Esophagus squamous epithelium (tissue), 5 donors: ENCODE measurements at regions not wholly inside any gene's neighbourhood (a gene's known extent, or its start where the extent isn't known, plus 50 kb on each side); places are given as distances from the start of the nearest gene placed in this dataset.
A peak's percentile ranks its signal among the peaks of the same experiment; 100 is the strongest.

Experiments
- DNase-seq: peaks from one replicate; lab custom pipeline; 2025; lab: John Stamatoyannopoulos, UW
- H3K27ac ChIP-seq, 4 donors: fragments of 200-600 bp; sonication (generic); one replicate each; pipeline ENCODE4 v1.5.1; 2016 to 2019; ENCODE audit warnings: mild to moderate bottlenecking in 1 of 4
- H3K27me3 ChIP-seq, 4 donors: fragments of 200-600 bp; sonication (generic); 1 replicate in 3 of 4; 2 replicates in 1 of 4; pipeline versions ENCODE4 v1.5.1 to v1.6.0; 2017 to 2021; ENCODE audit warnings: antibody characterized with exemption in 1 of 4
- H3K36me3 ChIP-seq, 3 donors: fragments of 200-600 bp; sonication (generic); one replicate each; pipeline ENCODE4 v1.5.1; 2016 to 2019
- H3K4me1 ChIP-seq, 3 donors: fragments of 200-600 bp; sonication (generic); one replicate each; pipeline ENCODE4 v1.5.1; 2017 to 2019
- H3K4me3 ChIP-seq, 4 donors: fragments of 200-600 bp; sonication (generic); 1 replicate in 3 of 4; 2 replicates in 1 of 4; pipeline ENCODE4 v1.5.1; 2016 to 2019; ENCODE audit warnings: mild to moderate bottlenecking in 2 of 4, moderate library complexity in 1 of 4
- H3K9me3 ChIP-seq, 3 donors: fragments of 200-600 bp; sonication (generic); one replicate each; pipeline ENCODE4 v1.5.1; 2016 to 2019
- POLR2A ChIP-seq, 4 donors: fragments of 450-650 bp; IDR thresholded peaks; one replicate each; pipeline ENCODE4 v1.6.1; 2017; ENCODE audit warnings: antibody characterized with exemption in 4 of 4, mild to moderate bottlenecking in 4 of 4, moderate library complexity in 3 of 4
- whole genome bisulfite sequencing, 2 donors: methylation state at CpG; one replicate each; pipeline ENCODE4 v1.1.5; 2018; 5-methylcytosine and 5-hydroxymethylcytosine counted together
- intact Hi-C: fragments of 100-400 bp; cut with DNase I; formaldehyde crosslinking; loops from one replicate; pipeline ENCODE4 v1.15.0; 2022
- TF ChIP-seq, protein P1 (sequence below), 6 experiments: fragments of 450-650 bp in 4 of 6; fragments of 200-600 bp in 2 of 6; sonication (generic) in 2 of 6; IDR thresholded peaks; one replicate each; pipeline ENCODE4 v1.5.1; 2016 to 2019; ENCODE audit warnings: antibody characterized with exemption in 6 of 6, mild to moderate bottlenecking in 4 of 6, moderate library complexity in 4 of 6
- donor health status: DM: yes; HTN: yes; CAD: no.

DNA sequence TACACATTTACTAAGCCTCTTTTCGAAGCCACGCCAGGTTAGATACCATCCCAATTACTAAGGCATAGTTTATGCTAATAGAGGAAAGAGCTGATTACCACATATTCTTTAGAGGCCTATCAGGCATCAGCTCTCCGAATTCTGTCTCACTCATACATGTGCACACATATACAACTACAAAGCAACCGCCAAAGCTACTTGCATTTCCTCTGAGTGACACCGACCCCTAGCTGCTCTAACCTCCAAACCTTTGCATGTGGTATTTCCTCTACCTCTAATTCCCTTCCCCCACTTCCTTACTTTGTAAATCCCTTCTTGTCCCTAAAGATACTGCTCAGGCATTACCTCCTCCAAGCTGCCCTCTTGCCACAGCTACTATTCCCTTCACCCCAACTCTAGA lies 107.2 kb downstream of the DUSP6 start:
- no peak for DNase-seq
- H3K4me3 ChIP-seq: no peak overlapping the region
- no peaks in the 10 kb centered on the region for H3K36me3 ChIP-seq
- intact Hi-C loops: no loop called here
- H3K27me3 ChIP-seq: no peaks in the 10 kb centered on the region
- H3K9me3 ChIP-seq: no peaks in the 10 kb centered on the region
- TF ChIP-seq, protein P1, sequence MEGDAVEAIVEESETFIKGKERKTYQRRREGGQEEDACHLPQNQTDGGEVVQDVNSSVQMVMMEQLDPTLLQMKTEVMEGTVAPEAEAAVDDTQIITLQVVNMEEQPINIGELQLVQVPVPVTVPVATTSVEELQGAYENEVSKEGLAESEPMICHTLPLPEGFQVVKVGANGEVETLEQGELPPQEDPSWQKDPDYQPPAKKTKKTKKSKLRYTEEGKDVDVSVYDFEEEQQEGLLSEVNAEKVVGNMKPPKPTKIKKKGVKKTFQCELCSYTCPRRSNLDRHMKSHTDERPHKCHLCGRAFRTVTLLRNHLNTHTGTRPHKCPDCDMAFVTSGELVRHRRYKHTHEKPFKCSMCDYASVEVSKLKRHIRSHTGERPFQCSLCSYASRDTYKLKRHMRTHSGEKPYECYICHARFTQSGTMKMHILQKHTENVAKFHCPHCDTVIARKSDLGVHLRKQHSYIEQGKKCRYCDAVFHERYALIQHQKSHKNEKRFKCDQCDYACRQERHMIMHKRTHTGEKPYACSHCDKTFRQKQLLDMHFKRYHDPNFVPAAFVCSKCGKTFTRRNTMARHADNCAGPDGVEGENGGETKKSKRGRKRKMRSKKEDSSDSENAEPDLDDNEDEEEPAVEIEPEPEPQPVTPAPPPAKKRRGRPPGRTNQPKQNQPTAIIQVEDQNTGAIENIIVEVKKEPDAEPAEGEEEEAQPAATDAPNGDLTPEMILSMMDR (IDR thresholded peaks at IDR 0.05): no peak
- TF ChIP-seq POLR2A (IDR thresholded peaks at IDR 0.05): no peak
- peak overlapping the region in 2 of 4 donors; percentile 33 to 47 for H3K27ac ChIP-seq
- 36 to 46% methylated on average over 5 of the region's 5 CpGs for WGBS, 2 donors
- H3K4me1 ChIP-seq: peaks cover 0 to 53% (median 14%) of the 10 kb centered on the region in 3 donors

DNA sequence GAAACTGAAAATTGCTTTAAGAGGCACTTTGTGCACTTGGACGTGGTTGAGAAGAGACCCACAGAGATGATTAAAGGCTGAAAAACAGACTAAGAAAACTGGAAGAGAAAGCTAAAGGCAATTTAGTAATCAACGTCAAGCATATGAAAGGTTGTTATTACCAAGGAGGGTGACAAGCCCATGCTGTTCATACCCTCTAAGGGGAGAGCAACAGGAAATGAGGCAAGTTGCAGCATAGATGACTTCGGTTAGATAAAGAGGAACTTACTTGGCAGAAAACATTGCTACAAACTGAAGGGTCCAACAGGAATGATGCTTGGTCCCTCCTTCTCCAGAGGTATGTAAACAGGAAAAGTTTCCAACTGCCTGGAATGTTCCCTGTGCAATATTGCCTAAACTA lies 107.8 kb downstream of the DUSP6 start:
- WGBS, 2 donors: 8 to 12% methylated on average over 3 of the region's 3 CpGs
- intact Hi-C loops: no loop called here
- no peaks in the 10 kb centered on the region for H3K27me3 ChIP-seq
- no peaks in the 10 kb centered on the region for H3K9me3 ChIP-seq
- peak overlapping the region in 2 of 4 donors; percentile 33 to 47 for H3K27ac ChIP-seq
- H3K36me3 ChIP-seq: no peaks in the 10 kb centered on the region
- TF ChIP-seq, protein P1 (IDR thresholded peaks at IDR 0.05): no peak
- no peak for TF ChIP-seq POLR2A (IDR thresholded peaks at IDR 0.05)
- H3K4me1 ChIP-seq: peaks cover 0 to 48% (median 14%) of the 10 kb centered on the region in 3 donors
- DNase-seq: no peak
- no peak overlapping the region for H3K4me3 ChIP-seq

DNA sequence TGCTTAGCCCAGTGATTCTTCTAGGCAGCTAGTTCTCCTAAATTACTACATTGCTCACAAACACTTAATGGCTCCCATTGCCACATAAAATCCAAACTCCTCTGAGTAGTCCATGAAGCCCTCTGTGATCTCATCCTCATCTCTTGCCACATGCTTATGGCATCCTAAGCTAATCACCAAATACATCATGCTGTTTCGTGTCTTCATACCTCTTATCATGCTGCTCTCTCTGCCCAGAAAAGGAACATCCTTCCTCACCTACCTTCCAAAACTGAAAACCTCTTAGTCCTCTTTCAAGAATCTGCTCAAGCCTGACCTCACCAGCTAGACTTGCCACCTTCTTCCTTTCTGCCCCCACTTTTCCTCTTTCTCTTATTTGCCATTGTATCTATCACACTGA lies 108.5 kb downstream of the DUSP6 start:
- Histone ChIP-seq H3K27ac (peak overlapping the region in 1 of 4 donors; percentile 33), H3K4me1 (peaks cover 0 to 54% (median 14%) of the 10 kb centered on the region in 3 donors), H3K9me3 (no peaks in the 10 kb centered on the region), H3K4me3 (no peak overlapping the region), H3K36me3 (no peaks in the 10 kb centered on the region), H3K27me3 (no peaks in the 10 kb centered on the region)
- intact Hi-C loops: no loop called here
- TF ChIP-seq, protein P1 (IDR thresholded peaks at IDR 0.05): no peak
- no peak for TF ChIP-seq POLR2A (IDR thresholded peaks at IDR 0.05)
- no peak for DNase-seq
- 77 to 95% methylated on average over 1 of the region's 1 CpG for WGBS, 2 donors

DNA sequence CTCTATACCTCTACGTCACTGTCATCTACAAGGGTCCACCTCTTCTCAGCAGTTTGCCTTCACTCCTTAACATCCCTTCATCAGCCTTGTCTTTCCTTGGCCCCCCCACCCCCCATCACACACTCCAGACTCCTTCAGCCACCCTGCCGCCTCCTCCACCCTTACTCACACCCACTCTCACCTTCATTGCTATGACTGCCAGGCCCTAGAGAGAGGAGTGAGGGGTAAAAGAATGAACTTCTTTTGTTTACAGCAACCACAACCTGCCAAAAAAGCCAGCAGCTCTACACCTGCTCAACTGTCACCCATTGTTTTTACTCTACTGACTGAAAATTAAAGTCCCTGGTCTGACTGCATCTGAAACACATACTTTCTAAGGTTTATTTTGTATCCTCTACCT lies 112.8 kb downstream of the DUSP6 start:
- no peak for TF ChIP-seq POLR2A (IDR thresholded peaks at IDR 0.05)
- TF ChIP-seq, protein P1 (IDR thresholded peaks at IDR 0.05): no peak
- Histone ChIP-seq H3K36me3 (no peaks in the 10 kb centered on the region), H3K27ac (no peak overlapping the region), H3K4me3 (no peak overlapping the region), H3K27me3 (no peaks in the 10 kb centered on the region), H3K9me3 (no peaks in the 10 kb centered on the region), H3K4me1 (peaks cover 0 to 49% (median 16%) of the 10 kb centered on the region in 3 donors)
- intact Hi-C loops: no loop called here
- DNase-seq: no peak
- 94 to 98% methylated on average over 1 to 2 of the region's 2 CpGs for WGBS, 2 donors

DNA sequence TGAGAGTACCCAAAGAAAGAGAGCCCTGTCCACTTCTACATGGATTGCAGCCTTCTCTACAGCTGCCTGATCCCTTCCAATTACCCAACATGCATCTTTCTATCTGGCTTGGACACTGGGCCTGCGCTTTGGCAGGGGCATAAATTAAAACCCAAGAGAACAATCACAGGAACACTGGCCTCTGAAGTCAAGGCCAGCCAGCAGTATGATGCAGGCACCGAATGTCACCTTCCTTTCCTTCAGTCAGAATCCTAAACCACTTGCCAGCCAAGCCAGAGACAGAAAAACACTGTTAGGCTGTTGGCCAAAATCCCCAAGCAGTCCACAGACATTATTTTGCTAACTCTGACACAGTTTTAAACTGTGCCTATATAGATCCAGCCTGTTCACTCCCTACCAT lies 113.7 kb downstream of the DUSP6 start:
- 50 to 71% methylated on average over 2 of the region's 2 CpGs for WGBS, 2 donors
- intact Hi-C loops: no loop called here
- TF ChIP-seq POLR2A (IDR thresholded peaks at IDR 0.05): no peak
- TF ChIP-seq, protein P1 (IDR thresholded peaks at IDR 0.05): no peak
- no peak overlapping the region for H3K4me3 ChIP-seq
- H3K27me3 ChIP-seq: no peaks in the 10 kb centered on the region
- DNase-seq: no peak
- H3K4me1 ChIP-seq: peaks cover 0 to 40% (median 11%) of the 10 kb centered on the region in 3 donors
- H3K9me3 ChIP-seq: no peaks in the 10 kb centered on the region
- H3K27ac ChIP-seq: peak overlapping the region in 2 of 4 donors; percentile 22 to 44
- no peaks in the 10 kb centered on the region for H3K36me3 ChIP-seq
